Keratinocyte (primary cell): ENCODE measurements at regions not wholly inside any gene's neighbourhood (a gene's known extent, or its start where the extent isn't known, plus 50 kb on each side); places are given as distances from the start of the nearest gene placed in this dataset.

ENCODE experiments used
- DNase-seq: peaks from one replicate; pipeline ENCODE4 v3.0.0-alpha.2; 2011; ENCODE audit warnings: low read depth, missing footprints, low spot score
- FAIRE-seq: peaks from 2 replicates; lab custom pipeline; 2011; peaks lifted over from hg19 to GRCh38; lab: Jason Lieb, UNC
- H2AFZ ChIP-seq: 2 replicates; pipeline ENCODE4 v1.6.0; 2012; ENCODE audit warnings: low read length, control low read depth, inconsistent platforms; ENCODE audit not compliant: control insufficient read depth
- H3K27ac ChIP-seq: 2 replicates; pipeline ENCODE4 v1.5.1; 2011; ENCODE audit warnings: low read length; ENCODE audit not compliant: control insufficient read depth, insufficient read depth
- H3K27me3 ChIP-seq: 3 replicates; pipeline ENCODE4 v1.6.0; 2011; ENCODE audit warnings: low read length; ENCODE audit not compliant: control insufficient read depth, insufficient read depth; ENCODE audit errors: extremely low read depth
- H3K36me3 ChIP-seq, 2 experiments: 2 replicates in 1 of 2; 3 replicates in 1 of 2; pipeline ENCODE4 v1.5.1; 2011; ENCODE audit warnings: low read length in 2 of 2, mild to moderate bottlenecking in 1 of 2; ENCODE audit not compliant: control insufficient read depth in 2 of 2, insufficient read depth in 2 of 2; ENCODE audit errors: extremely low read depth in 1 of 2
- H3K4me1 ChIP-seq: 3 replicates; pipeline ENCODE4 v1.5.1; 2011; ENCODE audit warnings: low read length; ENCODE audit not compliant: control insufficient read depth, insufficient read depth; ENCODE audit errors: extremely low read depth
- H3K4me2 ChIP-seq: 3 replicates; pipeline ENCODE4 v1.6.0; 2011; ENCODE audit warnings: low read depth, low read length; ENCODE audit not compliant: control insufficient read depth, insufficient read depth; ENCODE audit errors: extremely low read depth
- H3K4me3 ChIP-seq, 3 experiments: fragments of 200-600 bp in 1 of 3; sonication (generic) in 1 of 3; 2 replicates in 2 of 3; 3 replicates in 1 of 3; pipeline ENCODE4 v1.5.1; 2011 to 2016; ENCODE audit warnings: low read length in 3 of 3, mild to moderate bottlenecking in 3 of 3, control low read depth in 2 of 3, inconsistent platforms in 1 of 3, low read depth in 1 of 3, mixed read lengths in 1 of 3, mixed run types in 1 of 3, moderate library complexity in 1 of 3; ENCODE audit not compliant: control insufficient read depth in 2 of 3, insufficient read depth in 2 of 3; ENCODE audit errors: extremely low read depth in 1 of 3
- H3K79me2 ChIP-seq: 2 replicates; pipeline ENCODE4 v1.6.0; 2012; ENCODE audit warnings: low read length; ENCODE audit not compliant: control insufficient read depth, insufficient read depth
- H3K9ac ChIP-seq: 3 replicates; pipeline ENCODE4 v1.6.0; 2011; ENCODE audit warnings: low read length; ENCODE audit not compliant: control insufficient read depth, insufficient read depth; ENCODE audit errors: extremely low read depth
- H3K9me1 ChIP-seq: 3 replicates; pipeline ENCODE4 v1.6.0; 2011; ENCODE audit warnings: low read length; ENCODE audit not compliant: control insufficient read depth, insufficient read depth; ENCODE audit errors: extremely low read depth
- H3K9me3 ChIP-seq: 2 replicates; pipeline ENCODE4 v1.5.1; 2012; ENCODE audit warnings: low read depth, low read length; ENCODE audit not compliant: control insufficient read depth
- H4K20me1 ChIP-seq: 3 replicates; pipeline ENCODE4 v1.6.0; 2011; ENCODE audit warnings: low read length; ENCODE audit not compliant: control insufficient read depth, insufficient read depth; ENCODE audit errors: extremely low read depth
- EZH2 ChIP-seq: IDR thresholded peaks from one replicate; pipeline ENCODE4 v1.6.1; 2012; ENCODE audit warnings: inconsistent platforms, mild to moderate bottlenecking, low read length, moderate library complexity
- dilution Hi-C: fragments of 300-500 bp; cut with MboI; formaldehyde crosslinking; loops from one replicate; pipeline ENCODE4 v1.7.0; 2020; ENCODE audit warnings: low sequenced_read_pairs; ENCODE audit not compliant: extremely low pct_ligation_motif_present
- TF ChIP-seq, protein P1 (sequence below), 3 experiments: IDR thresholded peaks in 1 of 3; conservative IDR thresholded peaks in 1 of 3; optimal IDR thresholded peaks in 1 of 3; 2 replicates in 2 of 3; 3 replicates in 1 of 3; pipeline versions ENCODE3 to v1.5.1; 2011; ENCODE audit warnings: low read length in 3 of 3, mild to moderate bottlenecking in 3 of 3, moderate library complexity in 2 of 3, control low read depth in 1 of 3, inconsistent platforms in 1 of 3; ENCODE audit not compliant: insufficient read depth in 2 of 3; ENCODE audit errors: extremely low read depth in 1 of 3

DNA sequence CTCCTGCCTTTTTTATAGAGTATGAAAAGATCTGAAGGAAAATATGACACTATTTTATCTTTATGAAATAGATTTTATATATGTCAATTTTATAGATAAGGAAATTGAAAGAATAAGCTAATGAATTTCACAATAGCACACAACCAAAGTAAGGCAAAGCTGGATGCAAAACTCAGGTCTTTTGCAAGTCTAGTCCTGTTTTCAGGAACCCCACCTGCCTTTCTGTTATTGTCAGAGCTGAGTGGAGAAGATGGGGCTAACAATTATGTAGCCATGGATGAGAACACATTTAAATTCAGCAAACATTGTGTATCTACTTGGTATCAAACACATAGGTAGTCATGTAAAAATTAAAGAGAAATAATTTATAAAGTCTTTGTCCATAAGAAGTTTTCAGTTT is 161.5 kb upstream of the ZEB2 start:
- TF ChIP-seq, protein P1, sequence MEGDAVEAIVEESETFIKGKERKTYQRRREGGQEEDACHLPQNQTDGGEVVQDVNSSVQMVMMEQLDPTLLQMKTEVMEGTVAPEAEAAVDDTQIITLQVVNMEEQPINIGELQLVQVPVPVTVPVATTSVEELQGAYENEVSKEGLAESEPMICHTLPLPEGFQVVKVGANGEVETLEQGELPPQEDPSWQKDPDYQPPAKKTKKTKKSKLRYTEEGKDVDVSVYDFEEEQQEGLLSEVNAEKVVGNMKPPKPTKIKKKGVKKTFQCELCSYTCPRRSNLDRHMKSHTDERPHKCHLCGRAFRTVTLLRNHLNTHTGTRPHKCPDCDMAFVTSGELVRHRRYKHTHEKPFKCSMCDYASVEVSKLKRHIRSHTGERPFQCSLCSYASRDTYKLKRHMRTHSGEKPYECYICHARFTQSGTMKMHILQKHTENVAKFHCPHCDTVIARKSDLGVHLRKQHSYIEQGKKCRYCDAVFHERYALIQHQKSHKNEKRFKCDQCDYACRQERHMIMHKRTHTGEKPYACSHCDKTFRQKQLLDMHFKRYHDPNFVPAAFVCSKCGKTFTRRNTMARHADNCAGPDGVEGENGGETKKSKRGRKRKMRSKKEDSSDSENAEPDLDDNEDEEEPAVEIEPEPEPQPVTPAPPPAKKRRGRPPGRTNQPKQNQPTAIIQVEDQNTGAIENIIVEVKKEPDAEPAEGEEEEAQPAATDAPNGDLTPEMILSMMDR (optimal IDR thresholded peaks at IDR 0.05 in 1 of 3, IDR thresholded peaks at IDR 0.05 in 1 of 3, conservative IDR thresholded peaks at IDR 0.05 in 1 of 3; ENCODE audit: extremely low read depth in 1 of 3, insufficient read depth in 2 of 3, low read length in 3 of 3), result no peak
- no peak for TF ChIP-seq EZH2
- Histone ChIP-seq H3K27me3 (no peaks in the 10 kb centered on the region), H3K27ac (no peak overlapping the region), H3K9ac (no peak overlapping the region), H4K20me1 (no peaks in the 10 kb centered on the region), H3K4me1 (peaks cover 25% of the 10 kb centered on the region), H3K9me3 (no peaks in the 10 kb centered on the region), H3K36me3 (no peaks in the 10 kb centered on the region), H3K9me1 (no peaks in the 10 kb centered on the region), H2AFZ (no peak overlapping the region), H3K79me2 (no peaks in the 10 kb centered on the region), H3K4me2 (no peak overlapping the region), H3K4me3 (no peak overlapping the region)
- DNase-seq (no peak), FAIRE-seq (no peak)
- dilution Hi-C loops, result no loop called here

DNA sequence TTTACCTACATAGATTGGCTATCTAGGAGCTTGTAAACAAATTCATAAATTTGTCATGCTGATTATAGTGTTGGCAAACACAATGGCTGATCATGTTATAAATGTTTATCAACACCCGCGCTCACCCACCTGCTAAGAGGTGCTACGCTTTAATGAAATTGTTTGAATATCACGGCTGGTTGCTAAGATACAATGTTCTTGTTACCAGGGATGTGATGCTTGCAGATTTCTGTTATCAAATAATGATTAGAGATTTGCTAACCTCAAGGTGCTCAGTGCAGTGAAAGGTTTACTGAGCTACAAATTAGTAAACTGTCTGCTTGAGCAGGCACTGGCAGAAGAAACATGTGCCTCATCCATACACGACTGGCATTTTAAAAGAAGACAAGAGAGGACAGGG is 160.0 kb upstream of the ZEB2 start:
- Histone ChIP-seq H3K4me1 (peaks cover 35% of the 10 kb centered on the region), H2AFZ (no peak overlapping the region), H3K79me2 (no peaks in the 10 kb centered on the region), H3K9ac (no peak overlapping the region), H3K9me3 (no peaks in the 10 kb centered on the region), H3K36me3 (no peaks in the 10 kb centered on the region), H3K4me2 (no peak overlapping the region), H4K20me1 (no peaks in the 10 kb centered on the region), H3K27me3 (no peaks in the 10 kb centered on the region), H3K27ac (no peak overlapping the region), H3K9me1 (no peaks in the 10 kb centered on the region), H3K4me3 (no peak overlapping the region)
- dilution Hi-C loops, result no loop called here
- DNase-seq (no peak), FAIRE-seq (no peak)
- no peak for TF ChIP-seq EZH2
- TF ChIP-seq, protein P1 (optimal IDR thresholded peaks at IDR 0.05 in 1 of 3, IDR thresholded peaks at IDR 0.05 in 1 of 3, conservative IDR thresholded peaks at IDR 0.05 in 1 of 3; ENCODE audit: extremely low read depth in 1 of 3, insufficient read depth in 2 of 3, low read length in 3 of 3), result no peak
